NCI-H226 (cell line): ENCODE measurements at regions not wholly inside any gene's neighbourhood (a gene's known extent, or its start where the extent isn't known, plus 50 kb on each side); places are given as distances from the start of the nearest gene placed in this dataset.
A peak's percentile ranks its signal among the peaks of the same experiment; 100 is the strongest.
"Not testable (repeated sequence)": the region's sequence is repeated elsewhere in the genome, so short reads cannot be mapped to it uniquely, and the experiment has no call there.

Experiments used
- DNase-seq: peaks from one replicate; pipeline ENCODE4 v3.0.0-alpha.2; 2015

GRCh38 chr5:163569284-163569683, 63.9 kb downstream of the MAT2B start:
- DNase-seq = no peak

- DNase-seq = peak; percentile 83
Observed at GRCh38 chr5:163571744-163572143, 66.3 kb downstream of the MAT2B start.

- no peak for DNase-seq
Observed at GRCh38 chr5:163574472-163575440, 69.3 kb downstream of the MAT2B start.

GRCh38 chr5:163578652-163579051, 73.2 kb downstream of the MAT2B start:
- DNase-seq = no peak

- no peak for DNase-seq
Observed at GRCh38 chr5:163579729-163580128, 74.3 kb downstream of the MAT2B start.

- DNase-seq = no peak
Observed at GRCh38 chr5:163580516-163580915, 75.1 kb downstream of the MAT2B start.

GRCh38 chr5:163583491-163584153, 78.2 kb downstream of the MAT2B start:
- DNase-seq = not testable (repeated sequence)

- peak; percentile 70 for DNase-seq
Observed at GRCh38 chr5:163585206-163585605, 79.8 kb downstream of the MAT2B start.

DNA sequence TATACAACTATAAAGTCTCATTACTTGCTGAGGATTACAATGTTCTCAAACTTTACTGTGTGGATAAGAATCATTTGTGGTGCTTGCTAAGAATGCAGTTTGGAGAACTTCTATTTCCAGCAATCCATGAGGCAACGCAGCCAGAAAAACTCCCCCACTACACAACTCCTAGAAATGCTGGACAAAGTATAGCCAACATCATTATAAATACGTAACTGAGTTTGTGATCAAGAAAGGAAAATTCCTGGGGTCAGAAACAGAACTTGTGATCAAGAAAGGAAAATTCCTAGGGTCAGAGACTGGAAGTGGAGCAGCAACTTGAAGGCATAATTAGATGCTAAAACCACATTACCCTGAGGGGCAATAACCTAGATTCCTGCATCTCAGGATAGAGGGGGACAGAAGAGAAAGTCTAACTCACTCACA, 81.1 kb downstream of the MAT2B start:
- no peak for DNase-seq

DNA sequence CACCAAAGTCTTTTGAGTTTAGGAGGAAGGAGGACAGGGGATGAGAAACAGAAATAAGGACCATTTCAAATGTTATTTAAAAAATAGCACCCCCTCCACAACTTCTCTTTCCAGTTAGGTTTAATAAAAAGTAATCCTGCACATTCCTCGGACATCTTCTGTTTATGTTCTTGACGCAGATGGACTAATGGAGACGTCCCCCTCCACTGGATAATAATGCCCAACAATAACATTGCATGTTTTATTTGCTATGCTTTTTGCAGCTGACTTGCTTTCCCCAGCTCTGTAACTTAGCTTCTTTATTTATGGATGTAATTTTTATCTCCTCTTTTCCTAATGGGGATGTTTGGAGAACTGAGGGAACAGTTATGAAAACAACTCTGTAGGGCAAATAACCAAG, 89.5 kb downstream of the MAT2B start:
- DNase-seq = no peak

GRCh38 chr5:163595932-163596607, 90.7 kb downstream of the MAT2B start:
- no peak for DNase-seq

- DNase-seq = no peak
Observed at GRCh38 chr5:163596608-163597315, 91.3 kb downstream of the MAT2B start.

DNA sequence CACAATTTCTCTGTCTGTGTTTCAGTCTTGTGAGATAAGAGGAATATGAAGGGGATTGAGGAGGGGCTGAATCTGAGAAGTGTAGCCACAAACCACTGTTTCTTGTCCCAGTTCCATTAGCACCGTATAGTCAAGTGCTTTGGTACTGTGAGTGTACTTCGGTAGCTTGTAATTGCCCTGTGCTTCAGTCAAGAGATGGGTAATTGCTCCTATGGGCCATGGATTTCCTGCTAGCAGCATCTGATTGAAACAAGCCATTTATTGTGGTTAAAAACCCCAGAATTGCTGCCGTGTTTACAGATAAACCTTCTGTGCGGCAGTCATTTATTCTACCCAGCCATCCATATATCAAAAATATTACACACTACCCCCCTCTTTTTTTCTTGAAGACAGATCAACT, 98.6 kb downstream of the MAT2B start:
- DNase-seq = no peak

GRCh38 chr5:163607256-163607655, 101.8 kb downstream of the MAT2B start:
- no peak for DNase-seq

DNA sequence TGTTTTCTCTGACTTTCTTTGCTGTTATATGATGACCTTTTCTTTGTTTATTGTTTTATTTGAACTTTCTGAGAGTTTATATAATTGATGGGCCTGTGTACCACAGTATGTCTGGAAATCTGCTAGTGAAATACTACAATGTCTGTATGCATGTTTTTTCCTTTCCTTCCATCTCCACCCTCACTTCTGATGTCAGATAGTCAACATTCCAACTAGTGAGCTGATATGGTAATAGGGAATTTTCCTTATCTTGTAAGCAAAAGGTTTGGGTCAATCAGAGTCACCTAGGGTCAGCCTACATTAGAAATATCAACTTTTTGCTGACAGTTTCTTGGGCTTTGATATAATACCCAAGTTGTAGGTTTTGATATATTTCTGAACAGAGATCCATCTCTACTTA, 103.2 kb downstream of the MAT2B start:
- DNase-seq = no peak

DNA sequence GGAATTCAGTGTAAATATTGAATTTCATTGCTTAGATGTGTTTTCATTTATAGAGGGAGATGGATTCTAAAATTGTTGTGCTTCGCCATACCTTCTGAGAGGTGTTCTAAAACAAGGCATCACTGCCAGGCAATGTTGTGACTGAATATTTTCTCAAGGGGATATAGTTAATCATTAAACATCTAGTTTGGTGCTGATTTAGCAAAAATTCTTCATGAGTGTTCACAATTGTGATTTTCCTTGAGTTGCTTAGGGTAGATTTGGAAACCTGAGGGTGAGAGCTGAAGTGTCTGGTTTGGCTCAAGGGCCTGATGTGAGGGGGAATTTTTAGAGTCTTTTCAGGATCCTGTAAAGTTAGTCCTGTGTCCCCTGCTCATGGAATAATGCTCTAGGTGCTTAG, 104.5 kb downstream of the MAT2B start:
- no peak for DNase-seq

GRCh38 chr5:163612358-163613149, 107.1 kb downstream of the MAT2B start:
- no peak for DNase-seq

GRCh38 chr5:163613150-163613442, 107.7 kb downstream of the MAT2B start:
- no peak for DNase-seq

DNA sequence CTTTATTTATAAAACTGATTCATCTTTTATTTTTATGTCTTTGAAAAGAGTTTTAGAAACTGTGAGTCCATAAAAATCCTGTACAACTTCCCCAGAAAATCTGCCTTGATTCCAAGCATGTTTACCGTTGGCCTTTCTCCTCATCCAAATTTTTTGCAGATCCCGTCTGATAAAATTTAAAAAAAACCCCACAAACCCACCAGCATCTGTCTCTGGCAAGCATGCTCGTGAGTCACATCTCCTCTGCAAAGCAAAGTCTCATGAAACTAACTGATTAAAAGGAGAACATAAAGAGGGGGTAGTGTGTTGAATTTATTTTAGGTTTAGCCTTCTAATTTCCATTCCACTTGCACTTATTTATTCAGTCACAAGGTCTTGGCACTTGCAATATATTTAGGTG, 109.4 kb downstream of the MAT2B start:
- DNase-seq = no peak

DNA sequence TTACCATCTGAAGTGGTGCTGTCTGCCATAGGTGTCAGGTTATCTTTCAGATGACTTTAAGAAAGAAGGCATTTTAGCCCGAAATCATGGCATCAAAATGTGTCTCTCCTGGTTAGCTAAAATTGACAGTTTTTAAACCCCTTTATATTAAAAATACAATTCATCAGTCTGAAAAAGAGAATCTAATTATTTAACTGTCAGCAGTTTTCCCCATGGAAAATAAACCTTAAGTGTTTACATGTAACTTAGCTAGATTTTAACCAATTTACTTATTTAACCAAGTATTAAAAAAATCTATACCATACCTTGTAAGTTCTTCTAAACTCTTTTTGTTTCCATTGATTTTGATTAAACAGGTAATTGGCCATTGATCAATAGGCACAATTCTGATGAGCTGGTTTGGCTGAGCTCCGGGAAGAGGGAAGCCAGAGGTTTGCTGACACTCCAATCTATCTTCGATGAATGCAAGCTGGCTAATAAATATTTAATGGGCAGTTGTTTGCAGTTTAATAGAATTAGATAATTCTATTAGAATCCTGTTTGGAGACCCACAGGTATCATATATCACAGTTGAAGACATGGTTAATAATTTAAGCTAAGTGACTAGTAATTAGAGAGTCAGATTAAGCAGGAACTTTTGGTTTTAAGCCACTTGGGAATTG, 114.0 kb downstream of the MAT2B start:
- no peak for DNase-seq

GRCh38 chr5:163619951-163620350, 114.5 kb downstream of the MAT2B start:
- DNase-seq = no peak

DNA sequence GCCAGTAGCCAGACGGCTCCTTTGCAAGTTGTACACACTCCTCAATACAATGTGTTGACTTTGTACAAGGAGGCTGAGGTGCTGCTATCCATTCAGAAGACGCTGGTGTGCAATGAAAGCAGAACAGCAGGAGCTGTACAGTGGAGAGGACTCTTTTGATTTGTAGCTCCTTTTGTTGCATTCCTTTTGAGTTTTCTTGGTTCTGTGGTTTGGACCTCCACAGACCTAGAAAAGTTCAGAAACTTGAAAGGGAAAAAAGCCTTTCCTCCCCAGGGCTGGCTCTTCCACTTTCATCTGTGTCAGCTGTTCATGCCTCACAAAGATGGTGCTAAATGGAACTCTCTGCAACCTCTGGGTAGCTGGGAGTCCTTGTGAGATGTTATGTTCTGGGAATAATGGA, 117.4 kb downstream of the MAT2B start:
- no peak for DNase-seq
